ENCODE measurements at regions not wholly inside any gene's neighbourhood (a gene's known extent, or its start where the extent isn't known, plus 50 kb on each side); places are given as distances from the start of the nearest gene placed in this dataset.
"Not testable (repeated sequence)": the region's sequence is repeated elsewhere in the genome, so short reads cannot be mapped to it uniquely, and the experiment has no call there.

GRCh38 chrX:34463220-34463619 lies 193.9 kb downstream of the TMEM47 start:
- dilution Hi-C loops (cut with HindIII; ENCODE audit: low sequenced_read_pairs, unreplicated experiment); H3K27ac ChIP-seq (ENCODE audit: insufficient read depth, low read length); CTCF ChIA-PET; H3K4me3 ChIP-seq (ENCODE audit: insufficient read depth, low read depth, low read length); H3K9me3 ChIP-seq (ENCODE audit: control insufficient read depth, insufficient read depth, low read length); H2AK9ac ChIP-seq (replicated peaks; ENCODE audit: low read depth, low read length, poor library complexity); ATAC-seq (ENCODE audit: low read depth); H2BK5ac ChIP-seq (ENCODE audit: low read depth, low read length, poor library complexity, severe bottlenecking); H3K56ac ChIP-seq (ENCODE audit: extremely low read depth, insufficient read depth, low read length); H2BK15ac ChIP-seq (ENCODE audit: low read depth, low read length); H2AK5ac ChIP-seq (ENCODE audit: low read depth, low read length); H3K4me1 ChIP-seq (ENCODE audit: control insufficient read depth, insufficient read depth, low read length); H3K4me2 ChIP-seq (ENCODE audit: low read depth, low read length); H3K9ac ChIP-seq (ENCODE audit: low read depth, low read length); H4K5ac ChIP-seq (ENCODE audit: low read depth, low read length); H4K8ac ChIP-seq (ENCODE audit: low read depth in 2 of 2, low read length in 2 of 2); H3K9me1 ChIP-seq (ENCODE audit: insufficient read depth, low read length); H3K23ac ChIP-seq (ENCODE audit: low read depth, low read length); H3K4ac ChIP-seq (ENCODE audit: low read depth, low read length); H4K91ac ChIP-seq (ENCODE audit: insufficient read depth, low read depth, low read length); BruUV-seq (replicated peaks); H3K27me3 ChIP-seq (ENCODE audit: control insufficient read depth, insufficient read depth, low read length); H2BK120ac ChIP-seq (ENCODE audit: low read depth, low read length); H4K20me1 ChIP-seq (ENCODE audit: insufficient read depth, low read length); H3K36me3 ChIP-seq (ENCODE audit: control insufficient read depth, insufficient read depth, low read length); H3K14ac ChIP-seq (replicated peaks; ENCODE audit: low read depth, low read length); in situ Hi-C loops (cut with MboI; ENCODE audit: low sequenced_read_pairs); DNase-seq; H3K18ac ChIP-seq (ENCODE audit: low read depth, low read length); H3K79me1 ChIP-seq (ENCODE audit: low read depth in 1 of 2, low read length in 2 of 2); POLR2A ChIA-PET (ENCODE audit: unreplicated experiment); H2AFZ ChIP-seq (replicated peaks; ENCODE audit: low read length, poor library complexity); H2BK20ac ChIP-seq (ENCODE audit: low read depth, low read length); intact Hi-C loops (cut with micrococcal nuclease): not testable (repeated sequence)
- WGBS, 2 experiments (ENCODE audit: extremely low coverage in 2 of 2, insufficient read length in 1 of 2): no CpG with 5 or more reads among the region's 1 CpG

- in situ Hi-C loops (cut with MboI; ENCODE audit: low sequenced_read_pairs); H3K27ac ChIP-seq (ENCODE audit: insufficient read depth, low read length): not testable (repeated sequence)
- no CpG with 5 or more reads among the region's 9 CpGs for WGBS, 2 experiments (ENCODE audit: extremely low coverage in 2 of 2, insufficient read length in 1 of 2)
Measured at GRCh38 chrX:34457850-34458249, 199.2 kb downstream of the TMEM47 start.

More at GRCh38 chrX:34457850-34458249, 199.2 kb downstream of the TMEM47 start:
- H3K79me1 ChIP-seq (ENCODE audit: low read depth in 1 of 2, low read length in 2 of 2); H2BK120ac ChIP-seq (ENCODE audit: low read depth, low read length); H3K23ac ChIP-seq (ENCODE audit: low read depth, low read length); H3K4me2 ChIP-seq (ENCODE audit: low read depth, low read length); H3K4ac ChIP-seq (ENCODE audit: low read depth, low read length); CTCF ChIA-PET; H2BK5ac ChIP-seq (ENCODE audit: low read depth, low read length, poor library complexity, severe bottlenecking); BruUV-seq (replicated peaks); H4K91ac ChIP-seq (ENCODE audit: insufficient read depth, low read depth, low read length); H3K4me1 ChIP-seq (ENCODE audit: control insufficient read depth, insufficient read depth, low read length); H2AK9ac ChIP-seq (replicated peaks; ENCODE audit: low read depth, low read length, poor library complexity); H2AK5ac ChIP-seq (ENCODE audit: low read depth, low read length); H3K56ac ChIP-seq (ENCODE audit: extremely low read depth, insufficient read depth, low read length); H2BK20ac ChIP-seq (ENCODE audit: low read depth, low read length); H3K14ac ChIP-seq (replicated peaks; ENCODE audit: low read depth, low read length); H4K20me1 ChIP-seq (ENCODE audit: insufficient read depth, low read length); H3K9me1 ChIP-seq (ENCODE audit: insufficient read depth, low read length); H3K9me3 ChIP-seq (ENCODE audit: control insufficient read depth, insufficient read depth, low read length); ATAC-seq (ENCODE audit: low read depth); DNase-seq; H4K8ac ChIP-seq (ENCODE audit: low read depth in 2 of 2, low read length in 2 of 2); H3K4me3 ChIP-seq (ENCODE audit: insufficient read depth, low read depth, low read length); H2BK15ac ChIP-seq (ENCODE audit: low read depth, low read length); intact Hi-C loops (cut with micrococcal nuclease); H2AFZ ChIP-seq (replicated peaks; ENCODE audit: low read length, poor library complexity); H4K5ac ChIP-seq (ENCODE audit: low read depth, low read length); dilution Hi-C loops (cut with HindIII; ENCODE audit: low sequenced_read_pairs, unreplicated experiment); H3K9ac ChIP-seq (ENCODE audit: low read depth, low read length); POLR2A ChIA-PET (ENCODE audit: unreplicated experiment); H3K27me3 ChIP-seq (ENCODE audit: control insufficient read depth, insufficient read depth, low read length); H3K36me3 ChIP-seq (ENCODE audit: control insufficient read depth, insufficient read depth, low read length); H3K18ac ChIP-seq (ENCODE audit: low read depth, low read length): not testable (repeated sequence)

Data from IMR-90 (cell line).